GM19372 (cell line): ENCODE measurements at regions not wholly inside any gene's neighbourhood (a gene's known extent, or its start where the extent isn't known, plus 50 kb on each side); places are given as distances from the start of the nearest gene placed in this dataset.
"Not testable (repeated sequence)": the region's sequence is repeated elsewhere in the genome, so short reads cannot be mapped to it uniquely, and the experiment has no call there.

ENCODE experiments used
- ATAC-seq: cut with Tn5 transposase; IDR thresholded peaks from one replicate; pipeline ENCODE4 v1.9.1; 2021; ENCODE audit warnings: mild to moderate bottlenecking, low read depth, moderate library complexity; ENCODE audit not compliant: unreplicated experiment

DNA sequence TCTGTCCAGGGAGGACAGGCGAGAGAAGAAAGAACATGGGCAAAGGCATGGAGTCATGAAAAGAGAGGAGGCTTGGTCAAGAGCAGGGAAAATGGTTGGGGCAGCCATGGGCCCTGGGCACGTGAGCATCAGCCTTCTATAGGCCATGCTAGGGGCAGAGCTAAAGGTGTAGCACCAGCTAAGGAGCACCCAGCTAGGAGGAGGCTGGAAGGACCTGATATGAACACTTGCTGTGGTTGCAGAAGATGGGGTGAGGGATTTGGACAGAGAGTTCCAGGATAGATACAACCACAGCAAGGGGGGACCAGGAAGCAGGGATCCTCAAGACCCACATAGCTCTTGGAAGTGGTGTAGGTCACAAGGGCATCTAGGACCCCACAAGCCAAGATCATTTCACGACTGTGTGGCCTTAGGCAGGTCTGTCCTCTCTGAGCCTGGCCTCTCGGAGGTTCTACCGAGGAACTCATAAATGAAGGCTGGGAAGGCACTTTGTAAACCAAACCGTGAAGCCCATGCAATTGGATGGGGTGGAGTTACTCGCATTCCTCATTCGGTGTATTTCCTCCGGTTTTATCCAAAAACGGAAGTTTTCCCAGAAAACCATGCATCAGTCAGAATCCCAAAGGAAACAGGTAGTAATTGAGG, 74.0 kb upstream of the TOP1 start:
- ATAC-seq, result no peak

DNA sequence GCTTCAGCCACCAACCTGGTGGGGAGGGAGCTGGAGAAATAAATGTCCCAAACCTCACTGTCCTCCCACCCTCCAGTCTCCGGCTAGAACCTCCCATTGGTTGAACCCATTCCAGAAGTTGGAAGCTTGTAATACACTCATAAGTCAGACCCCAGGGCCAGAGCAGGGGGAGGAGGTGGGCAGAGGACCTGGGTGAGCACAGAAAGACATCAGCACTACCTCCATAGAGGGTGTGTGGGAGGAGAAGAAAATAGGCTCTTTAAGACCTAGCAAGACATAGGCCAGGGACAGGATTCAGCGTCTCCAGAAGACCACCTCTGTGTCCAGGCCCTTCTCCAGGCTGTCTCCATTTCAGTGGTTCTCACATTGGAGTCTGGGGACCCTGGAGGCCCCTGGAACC, 73.3 kb upstream of the TOP1 start:
- ATAC-seq, result no peak

DNA sequence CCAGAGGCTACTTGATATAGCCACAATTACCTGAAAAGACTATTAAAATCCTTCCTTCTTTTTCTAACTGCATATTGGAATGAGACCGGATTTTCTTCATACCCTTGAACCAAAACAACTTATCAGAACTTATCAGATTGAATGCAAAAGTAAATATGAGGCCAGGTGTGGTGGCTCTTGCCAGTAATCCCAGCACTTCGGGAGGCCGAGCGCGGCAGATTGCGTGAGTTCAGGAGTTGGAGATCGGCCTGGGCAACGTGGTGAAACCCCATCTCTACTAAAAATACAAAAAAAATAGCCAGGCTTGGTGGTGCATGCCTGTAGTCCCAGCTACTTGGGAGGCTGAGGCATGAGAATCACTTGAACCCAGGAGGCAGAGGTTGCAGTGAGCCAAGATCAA, 72.8 kb upstream of the TOP1 start:
- not testable (repeated sequence) for ATAC-seq

DNA sequence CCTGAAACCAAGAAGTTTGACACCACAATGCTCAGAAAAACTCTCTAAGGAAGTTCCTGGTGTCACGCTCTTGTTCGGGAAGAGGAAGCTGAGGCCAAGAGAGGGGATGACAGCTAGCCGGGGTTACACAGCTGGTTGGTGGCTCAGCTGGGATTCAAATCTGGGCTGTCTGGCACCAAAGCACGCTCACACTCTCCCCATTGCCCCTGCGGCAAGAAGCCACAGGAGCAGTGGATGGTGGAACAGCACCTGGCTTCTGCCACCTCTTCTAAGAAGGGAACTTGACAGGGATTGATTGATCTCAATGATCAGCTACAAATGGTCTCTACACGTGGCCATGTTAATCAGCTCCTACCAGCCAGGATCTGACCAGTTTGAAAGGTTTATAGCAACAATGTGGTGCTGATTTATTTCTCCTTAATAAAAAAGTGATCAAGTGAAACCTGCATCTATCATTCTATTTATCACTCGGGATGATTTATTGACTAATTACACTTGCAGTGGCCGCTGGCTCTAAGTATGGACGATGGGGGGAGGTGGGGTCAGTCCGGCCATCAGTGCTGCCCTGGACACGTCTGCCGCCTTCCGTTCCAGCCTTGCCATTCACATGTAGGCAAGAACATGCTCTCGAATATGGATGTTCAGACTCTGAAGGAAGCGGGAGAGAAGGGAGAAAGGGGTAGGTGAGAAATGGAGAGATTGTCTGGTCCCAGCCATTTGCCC, 71.9 kb upstream of the TOP1 start:
- ATAC-seq, result no peak

DNA sequence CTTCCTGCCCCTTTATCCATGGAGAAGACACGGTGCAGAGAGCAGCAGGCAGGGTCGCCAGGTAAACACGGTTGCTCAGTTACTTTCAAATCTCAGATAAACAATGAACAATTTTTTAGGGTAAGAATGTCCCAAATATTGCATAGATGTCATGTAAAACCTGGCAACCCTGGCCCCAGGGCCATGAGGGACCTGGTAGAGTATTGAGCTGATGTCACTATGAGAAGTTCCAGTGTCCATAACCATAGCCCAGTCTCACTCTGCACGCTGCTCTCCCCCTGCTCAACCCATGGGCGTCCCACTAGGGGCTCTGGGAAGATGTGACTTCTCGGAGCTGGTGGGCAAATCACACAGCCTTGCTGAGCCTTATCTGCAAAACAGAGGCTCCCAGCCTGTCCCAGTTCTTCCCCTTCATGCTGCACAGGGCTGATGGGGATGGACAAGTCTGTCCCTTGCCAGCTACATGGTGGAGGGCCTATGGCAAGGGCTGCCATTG, 71.3 kb upstream of the TOP1 start:
- ATAC-seq, result no peak

DNA sequence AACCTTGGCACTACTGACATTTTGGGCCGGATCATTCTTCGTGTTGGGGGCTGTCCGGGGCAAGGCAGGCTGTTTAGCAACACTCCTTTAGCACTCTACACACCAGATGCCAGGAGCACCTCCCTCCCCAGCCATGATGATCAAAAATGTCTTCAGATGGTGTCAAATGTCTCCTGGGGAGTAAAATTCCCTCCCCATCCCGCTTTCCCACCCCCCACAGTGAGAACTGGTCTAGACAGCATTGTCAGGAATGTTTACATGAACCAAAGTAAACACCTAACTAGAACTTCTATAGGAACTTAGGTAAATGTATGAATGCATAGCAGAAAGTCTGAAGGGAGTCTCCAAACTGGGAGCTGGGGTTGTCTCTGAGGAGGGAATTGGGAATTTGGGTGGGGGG, 70.0 kb upstream of the TOP1 start:
- ATAC-seq, result no peak

DNA sequence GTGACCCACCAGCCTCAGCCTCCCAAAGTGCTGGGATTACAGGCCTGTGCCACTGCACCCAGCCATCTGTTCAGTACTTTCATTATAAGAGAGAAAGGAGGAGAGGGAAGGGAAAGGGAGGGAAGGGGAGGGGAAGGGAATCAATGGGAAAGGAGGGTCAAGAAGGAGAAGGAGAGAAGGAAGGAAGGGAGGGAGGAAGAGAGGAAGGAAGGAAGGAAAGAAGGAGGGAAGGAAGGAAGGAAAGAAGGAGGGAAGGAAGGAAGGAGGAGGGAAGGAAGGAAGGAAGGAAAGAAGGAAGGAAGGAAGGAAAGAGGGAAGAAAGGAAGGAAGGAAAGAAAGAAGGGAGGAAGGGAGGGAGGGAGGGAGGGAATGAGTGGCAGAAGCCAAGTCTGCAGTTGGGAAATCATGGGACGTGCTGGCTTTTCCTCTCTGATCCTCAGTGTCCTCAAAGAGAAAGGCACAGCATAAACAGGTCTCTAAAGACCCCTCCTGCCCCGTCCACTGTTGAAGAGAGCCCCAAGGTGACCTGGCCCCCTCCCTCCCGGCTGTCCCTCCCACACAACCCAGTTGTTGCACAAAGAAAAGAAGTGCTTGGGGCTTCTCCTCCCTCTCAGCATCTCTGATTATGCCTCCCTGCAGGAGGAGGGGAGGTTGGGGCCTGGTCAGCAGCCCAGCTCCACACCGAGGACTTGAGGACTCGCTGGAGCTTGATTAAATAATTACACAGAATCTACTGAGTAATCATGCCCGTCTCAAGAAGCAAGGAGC, 69.1 kb upstream of the TOP1 start:
- no peak for ATAC-seq

DNA sequence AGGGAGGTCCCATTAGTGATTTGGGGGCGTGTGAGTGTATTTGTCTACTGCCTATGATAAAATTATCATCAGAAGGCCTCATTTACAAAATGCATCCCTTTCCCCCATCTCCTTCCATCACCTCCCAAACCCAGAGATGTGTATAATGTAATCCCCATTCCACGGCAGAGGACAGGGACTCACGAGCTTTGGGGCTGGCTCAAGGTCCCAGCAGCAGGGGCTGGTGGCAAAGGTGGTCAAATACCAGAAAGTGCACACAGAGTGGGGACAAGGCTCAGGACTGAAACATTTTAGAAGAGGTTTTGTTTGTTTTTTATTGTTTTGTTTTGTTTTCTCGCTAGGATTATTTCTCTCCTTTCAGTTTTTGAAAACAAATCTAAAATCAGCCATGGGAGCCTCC, 68.5 kb upstream of the TOP1 start:
- ATAC-seq, result no peak

DNA sequence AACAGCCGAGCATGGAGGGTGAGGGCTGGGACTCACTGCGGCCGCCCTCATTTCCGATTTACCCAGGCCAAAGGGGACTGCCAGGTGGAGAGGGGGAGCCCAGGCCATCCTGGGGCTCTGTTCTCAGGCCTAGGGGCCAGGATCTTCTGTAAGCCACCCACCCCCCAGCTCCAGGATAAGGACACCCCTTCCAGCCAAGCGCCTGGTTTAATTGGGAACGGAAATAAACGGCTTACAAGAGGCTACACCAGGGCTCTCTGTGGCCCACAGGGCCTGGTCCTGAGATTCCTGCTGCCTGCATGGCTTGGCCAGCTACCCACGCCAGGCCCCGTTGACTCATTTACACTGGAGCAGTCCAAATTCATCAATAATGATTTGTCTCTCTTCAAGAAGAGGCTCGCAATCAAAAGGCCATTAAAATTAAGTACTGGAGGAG, 68.1 kb upstream of the TOP1 start:
- ATAC-seq, result no peak

DNA sequence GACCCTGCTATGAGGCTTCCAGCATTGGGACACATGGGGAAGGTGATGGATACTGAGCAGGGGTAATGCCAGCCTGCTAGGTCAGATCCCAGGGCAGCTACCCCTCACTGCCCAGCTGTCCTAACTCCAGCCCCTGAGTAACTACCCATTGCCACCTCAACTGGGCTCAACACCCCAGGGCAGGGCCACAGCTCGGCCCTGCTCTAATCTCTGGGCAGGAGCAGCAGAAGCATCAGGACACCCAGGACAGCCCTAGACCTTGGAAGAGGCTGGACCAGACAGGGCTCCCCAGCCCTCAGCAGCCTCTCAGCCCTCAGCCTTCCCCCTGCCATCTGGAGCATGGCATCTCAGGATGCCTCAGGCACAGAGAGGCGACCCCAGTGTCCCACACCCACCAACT, 67.4 kb upstream of the TOP1 start:
- ATAC-seq, result no peak

DNA sequence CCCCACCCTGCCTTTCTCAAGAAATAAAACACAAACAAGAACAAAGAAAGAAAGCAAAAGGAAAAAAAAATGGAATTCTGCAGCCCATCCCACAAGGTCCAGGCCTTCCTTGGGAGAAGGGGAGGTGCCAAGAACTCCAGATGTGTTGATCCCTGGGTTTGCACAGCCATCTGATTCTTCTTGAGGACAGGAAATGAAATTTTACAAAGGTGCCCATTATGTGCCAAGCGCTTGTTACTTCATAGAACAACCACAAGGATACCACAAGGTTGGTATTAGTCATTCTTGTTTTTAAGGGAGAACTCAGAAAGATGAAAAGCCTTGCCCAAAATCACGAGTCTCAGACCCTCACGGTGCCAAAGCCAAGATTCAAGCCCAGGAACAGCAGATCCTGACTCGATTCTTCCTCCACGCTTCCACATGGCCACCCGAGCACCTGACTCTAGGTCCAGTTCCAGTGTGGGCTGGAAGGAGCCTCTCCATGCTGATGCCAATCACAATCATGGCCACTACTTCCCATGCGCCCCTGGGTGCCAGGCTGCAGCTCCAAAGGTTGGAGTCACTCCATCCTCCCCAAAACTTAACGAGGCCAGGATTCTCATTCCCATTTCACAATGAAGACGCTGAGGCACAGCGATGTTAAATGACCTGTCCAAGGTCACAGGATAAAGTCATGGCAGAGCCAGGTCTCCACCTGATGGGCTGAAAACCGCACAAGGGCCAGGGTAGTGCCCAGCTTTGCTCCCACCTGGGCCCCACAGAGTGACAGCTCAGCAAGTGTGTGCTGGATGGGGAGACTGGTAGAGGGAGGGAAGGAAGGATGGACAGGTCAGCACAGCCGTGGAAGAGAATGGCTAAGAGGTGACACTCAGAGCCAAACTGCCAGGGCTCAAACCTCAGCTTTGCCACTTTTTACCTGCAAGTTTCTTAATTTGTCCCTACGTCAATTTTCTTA, 66.7 kb upstream of the TOP1 start:
- no peak for ATAC-seq

DNA sequence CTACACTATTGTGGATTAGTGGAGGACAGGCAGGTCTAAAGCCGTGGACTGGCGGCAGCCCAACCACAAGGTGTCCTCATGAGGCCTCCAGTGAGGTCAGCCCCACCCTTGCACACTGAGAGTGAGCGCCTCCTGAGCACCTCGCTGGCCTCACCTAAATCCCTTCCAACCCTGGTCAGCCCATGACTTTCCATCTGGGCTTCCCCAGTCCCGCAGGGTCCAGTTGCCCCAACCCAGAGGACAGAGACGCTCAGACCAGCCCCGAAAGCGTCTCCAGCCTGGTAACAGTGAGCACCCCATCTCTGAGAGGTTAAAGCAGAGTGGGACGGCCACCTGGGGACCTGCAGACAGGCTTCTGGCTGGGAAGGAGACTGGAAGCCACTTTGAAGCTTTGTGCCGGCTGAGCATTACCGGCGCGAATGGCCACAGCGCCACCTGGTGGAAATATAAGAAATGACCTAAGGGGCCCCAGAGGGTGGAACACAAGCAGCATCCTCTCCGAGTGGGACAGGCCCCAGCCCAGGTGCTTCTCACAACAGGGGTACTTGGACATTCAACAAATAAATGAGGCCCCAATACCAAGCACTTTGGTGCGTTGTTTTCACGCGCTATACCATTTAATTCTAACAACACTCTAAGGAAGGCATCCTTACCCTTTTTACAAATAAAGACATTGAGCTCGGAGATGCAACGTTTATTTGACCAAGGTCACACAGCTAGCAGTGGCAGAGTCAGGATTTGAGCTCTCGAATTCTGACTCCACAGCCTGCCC, 65.7 kb upstream of the TOP1 start:
- ATAC-seq, result peak; percentile 60

DNA sequence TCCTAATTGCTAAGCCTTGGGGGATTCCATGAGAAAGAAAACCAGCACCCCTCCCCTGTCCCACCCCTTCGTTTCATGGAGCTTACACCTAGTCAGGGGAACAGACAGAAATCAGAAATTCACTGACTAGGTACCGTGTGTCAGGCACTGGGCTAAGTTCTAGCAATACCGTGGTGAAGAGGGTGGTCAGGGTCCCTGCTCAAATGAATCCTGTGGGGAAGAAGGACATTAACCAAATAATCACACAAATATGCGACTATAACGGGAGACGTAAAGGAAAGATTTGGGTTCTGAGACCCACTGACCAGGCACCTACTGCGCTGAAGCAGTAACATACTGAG, 65.1 kb upstream of the TOP1 start:
- ATAC-seq, result no peak

DNA sequence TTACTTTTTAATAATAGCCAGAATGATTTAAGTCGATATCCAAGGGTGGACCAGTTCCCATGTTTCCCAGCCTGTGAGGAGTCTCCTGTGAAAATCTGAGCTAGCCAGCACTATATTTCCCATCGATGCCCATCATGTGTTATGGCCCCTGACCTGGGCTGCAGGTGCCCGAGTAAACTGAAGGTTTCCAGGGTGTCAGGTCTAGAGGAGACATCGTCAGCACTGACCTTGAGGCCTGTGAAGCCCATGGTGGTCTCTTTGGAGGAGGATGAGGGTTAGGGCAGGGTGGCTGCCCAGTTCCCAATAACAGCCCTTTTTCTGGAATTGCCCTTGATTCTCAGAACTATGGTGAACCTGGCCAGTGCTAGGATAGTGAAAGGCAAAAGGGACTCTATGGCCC, 63.0 kb upstream of the TOP1 start:
- no peak for ATAC-seq

DNA sequence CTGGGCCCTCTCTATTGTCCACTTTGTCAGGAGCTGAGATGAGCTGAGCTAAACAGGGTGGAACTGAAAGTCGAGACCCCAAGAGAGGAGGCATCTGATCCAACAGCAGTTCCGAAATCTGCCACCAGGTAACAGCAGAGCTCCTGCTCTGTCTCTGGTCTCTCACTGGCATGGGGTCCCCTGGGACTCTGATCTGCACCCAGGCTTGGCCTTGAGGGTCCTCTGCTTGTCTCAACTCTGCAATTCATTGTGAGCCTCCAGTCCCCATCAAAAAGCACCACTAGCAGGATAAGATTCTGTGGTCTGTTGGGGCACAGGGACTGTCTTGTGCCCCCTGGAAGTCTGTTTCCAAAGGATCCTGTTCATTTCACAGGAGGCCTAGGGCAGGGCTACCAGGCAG, 62.5 kb upstream of the TOP1 start:
- no peak for ATAC-seq

DNA sequence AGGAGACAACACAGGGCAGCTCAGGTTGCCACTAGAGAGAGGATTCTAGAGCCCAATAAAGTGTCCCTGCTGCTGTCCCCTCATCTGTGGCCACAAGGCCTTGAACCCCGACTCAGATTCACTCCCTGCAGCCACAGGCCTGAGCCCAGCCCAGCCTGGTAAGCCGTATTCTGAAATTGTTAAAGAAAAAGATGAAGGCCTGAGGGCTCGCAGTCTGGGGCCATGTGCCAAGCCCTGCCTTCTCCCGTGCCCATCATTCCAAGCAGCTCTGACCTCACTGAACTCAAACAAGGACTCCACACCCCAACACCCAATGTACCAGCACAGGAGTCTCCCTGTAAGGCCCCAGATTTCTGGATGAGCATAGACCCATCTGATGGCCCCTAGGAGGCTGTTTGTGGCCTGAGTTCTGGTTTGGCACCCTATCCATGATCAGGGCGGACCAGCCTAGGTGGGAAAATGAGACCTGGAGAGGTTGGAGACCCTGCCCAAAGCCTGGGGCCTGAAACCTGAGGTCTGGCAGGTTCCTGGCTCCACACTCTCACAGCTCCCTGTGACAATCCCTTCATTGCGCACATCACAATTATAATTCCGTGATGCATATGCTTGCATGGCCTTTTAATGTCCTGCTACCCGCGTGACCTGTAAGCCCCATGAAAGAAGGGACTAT, 62.0 kb upstream of the TOP1 start:
- no peak for ATAC-seq

DNA sequence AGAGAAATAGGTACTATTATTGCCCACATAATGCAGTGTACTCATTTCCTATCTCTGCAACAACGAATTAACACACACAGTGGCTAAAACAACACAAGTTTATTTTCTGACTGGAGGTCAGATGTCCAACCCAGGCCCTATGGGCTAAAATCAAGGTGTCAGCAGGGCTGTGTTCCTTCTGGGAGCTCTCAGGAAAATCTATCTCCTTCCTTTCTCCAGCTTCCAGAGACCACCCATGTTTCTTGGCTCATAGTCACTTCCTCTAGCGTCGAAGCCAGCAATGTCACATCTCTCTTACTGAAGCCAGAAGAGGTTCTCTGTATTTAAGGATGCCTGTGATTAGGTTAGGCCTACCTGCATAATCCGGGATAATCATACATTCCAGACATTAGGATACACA, 60.9 kb upstream of the TOP1 start:
- no peak for ATAC-seq

DNA sequence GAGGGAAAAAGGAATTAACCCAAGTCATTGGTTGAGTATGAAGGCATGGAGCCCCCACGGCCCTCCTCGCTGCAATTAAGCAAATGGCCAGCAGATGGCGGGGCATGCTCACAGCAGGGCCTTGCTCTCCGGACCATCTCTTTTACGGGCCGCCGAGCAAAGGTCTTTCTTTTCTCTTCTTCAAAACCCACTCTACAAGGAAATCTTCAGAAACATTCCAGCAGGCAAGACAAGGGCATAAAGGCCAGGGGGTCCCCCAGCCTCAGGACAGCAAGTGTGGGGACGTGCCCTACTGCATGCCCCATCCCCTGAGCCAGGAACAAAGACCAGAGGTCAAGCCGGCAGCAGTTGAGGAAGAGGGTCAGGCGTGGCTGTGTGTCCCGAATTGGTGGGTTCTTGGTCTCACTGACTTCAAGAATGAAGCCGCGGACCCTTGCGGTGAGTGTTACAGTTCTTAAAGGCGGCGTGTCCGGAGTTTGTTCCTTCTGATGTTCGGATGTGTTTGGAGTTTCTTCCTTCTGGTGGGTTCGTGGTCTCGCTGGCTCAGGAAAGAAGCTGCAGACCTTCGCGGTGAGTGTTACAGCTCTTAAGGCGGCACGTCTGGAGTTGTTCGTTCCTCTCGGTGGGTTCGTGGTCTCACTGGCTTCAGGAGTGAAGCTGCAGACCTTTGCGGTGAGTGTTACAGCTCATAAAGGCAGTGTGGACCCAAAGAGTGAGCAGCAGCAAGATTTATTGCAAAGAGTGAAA, 59.6 kb upstream of the TOP1 start:
- peak; percentile 80 for ATAC-seq

DNA sequence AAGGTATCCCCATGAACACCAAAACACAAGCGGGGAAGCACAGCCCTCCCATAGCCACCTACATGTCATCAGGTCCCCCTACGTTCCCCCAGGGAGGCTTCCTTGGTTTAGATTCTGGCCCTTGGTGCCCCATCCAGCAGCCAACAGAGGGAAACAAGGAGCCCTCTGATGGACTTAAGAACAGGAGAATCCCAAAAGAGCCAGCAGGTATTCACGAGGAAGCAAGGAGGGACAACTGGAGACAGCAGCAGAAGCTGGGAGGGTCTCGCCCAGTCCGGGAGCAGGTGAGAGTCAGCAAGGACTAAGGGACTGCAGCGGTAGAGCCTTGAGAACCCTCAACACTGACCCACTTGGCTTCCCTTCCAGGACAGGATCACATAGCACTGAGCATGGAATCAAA, 58.4 kb upstream of the TOP1 start:
- no peak for ATAC-seq
